ENCODE measurements at regions not wholly inside any gene's neighbourhood (a gene's known extent, or its start where the extent isn't known, plus 50 kb on each side); places are given as distances from the start of the nearest gene placed in this dataset.

GRCh38 chr9:102519423-102519822 lies 475.7 kb upstream of the CYLC2 start:
- no peak for TF ChIP-seq CTCF (IDR thresholded peaks at IDR 0.05)
- TF ChIP-seq EP300 (IDR thresholded peaks at IDR 0.05; ENCODE audit: borderline replicate concordance in 1 of 2, low read depth in 1 of 2, low read length in 1 of 2), result no peak
- TF ChIP-seq FOXM1 (IDR thresholded peaks at IDR 0.05; ENCODE audit: low read depth), result no peak
- no peak for TF ChIP-seq POLR2AphosphoS5 (IDR thresholded peaks at IDR 0.05; ENCODE audit: low read depth, low read length)
- no peak for TF ChIP-seq EZH2phosphoT487 (IDR thresholded peaks at IDR 0.05; ENCODE audit: borderline replicate concordance, low read depth)
